ENCODE measurements at regions not wholly inside any gene's neighbourhood (a gene's known extent, or its start where the extent isn't known, plus 50 kb on each side); places are given as distances from the start of the nearest gene placed in this dataset.

GRCh38 chr14:30260833-30261607, 297.9 kb upstream of the G2E3 start:
- TF ChIP-seq EZH2phosphoT487 (IDR thresholded peaks at IDR 0.05) (no peak), CTCF (IDR thresholded peaks at IDR 0.05) (no peak), EZH2 (IDR thresholded peaks at IDR 0.05) (no peak)

Data from neural progenitor cell (in vitro differentiated cells).